WTC11 (cell line): ENCODE measurements at regions not wholly inside any gene's neighbourhood (a gene's known extent, or its start where the extent isn't known, plus 50 kb on each side); places are given as distances from the start of the nearest gene placed in this dataset.

ENCODE experiments used
- ATAC-seq: fragments of 200-7000 bp; cut with Tn5 transposase; 2 replicates; pipeline ENCODE4 v1.10.0; 2021; ENCODE audit warnings: mild to moderate bottlenecking, moderate library complexity
- CTCF ChIA-PET: fragments of 300-600 bp; sonication (Branson Sonifier 250); formaldehyde crosslinking; loops from one replicate; lab custom pipeline; 2021; ENCODE audit warnings: antibody characterized with exemption; lab: Charles Lee
- POLR2A ChIA-PET: fragments of 350-600 bp; sonication (Branson Sonifier 250); formaldehyde crosslinking; loops from one replicate; lab custom pipeline; 2021; ENCODE audit warnings: antibody characterized with exemption; lab: Charles Lee
- DNase-seq: peaks from one replicate; pipeline ENCODE4 v3.0.0; 2021; ENCODE audit warnings: low spot score
- H3K27ac Mint-ChIP-seq: 2 replicates; pipeline ENCODE4 v1.8.0; 2021; ENCODE audit warnings: mixed read lengths
- H3K27me3 Mint-ChIP-seq: 2 replicates; pipeline ENCODE4 v1.8.0; 2021; ENCODE audit warnings: low read depth, mild to moderate bottlenecking, moderate library complexity, mixed read lengths
- H3K36me3 Mint-ChIP-seq: 2 replicates; pipeline ENCODE4 v1.8.0; 2021; ENCODE audit warnings: mixed read lengths
- H3K4me1 Mint-ChIP-seq: 2 replicates; pipeline ENCODE4 v1.8.0; 2022; ENCODE audit warnings: mixed read lengths
- H3K4me3 Mint-ChIP-seq: 2 replicates; pipeline ENCODE4 v1.8.0; 2021; ENCODE audit warnings: mild to moderate bottlenecking, moderate library complexity, mixed read lengths
- H3K9me3 Mint-ChIP-seq: 2 replicates; pipeline ENCODE4 v1.8.0; 2021; ENCODE audit warnings: mixed read lengths
- ATF3 ChIP-seq: sonication (generic); formaldehyde crosslinking; conservative IDR thresholded peaks from 2 replicates; pipeline ENCODE4 v1.8.1; 2022; ENCODE audit warnings: mild to moderate bottlenecking, missing genetic modification reagents
- CREB1 ChIP-seq: sonication (generic); formaldehyde crosslinking; IDR thresholded peaks from 2 replicates; pipeline ENCODE4 v1.8.0; 2023; ENCODE audit warnings: mild to moderate bottlenecking, missing genetic modification reagents
- ESRRA ChIP-seq: sonication (generic); formaldehyde crosslinking; IDR thresholded peaks from 2 replicates; pipeline ENCODE4 v1.8.1; 2022; ENCODE audit warnings: mild to moderate bottlenecking, missing genetic modification reagents, borderline replicate concordance
- FOXP1 ChIP-seq: sonication (generic); formaldehyde crosslinking; IDR thresholded peaks from 2 replicates; pipeline ENCODE4 v1.8.0; 2022; ENCODE audit warnings: missing genetic modification reagents, mild to moderate bottlenecking, moderate library complexity, borderline replicate concordance
- FOXP4 ChIP-seq: sonication (generic); formaldehyde crosslinking; IDR thresholded peaks from 2 replicates; pipeline ENCODE4 v1.8.0; 2022; ENCODE audit warnings: mild to moderate bottlenecking, missing genetic modification reagents
- GRHL2 ChIP-seq: fragments of 250-450 bp; sonication (Bioruptor Pico); IDR thresholded peaks from 2 replicates; pipeline ENCODE4 v1.8.0; 2022; ENCODE audit warnings: mild to moderate bottlenecking, moderate library complexity; ENCODE audit not compliant: insufficient replicate concordance, severe bottlenecking
- JAZF1 ChIP-seq: fragments of 250-450 bp; sonication (Bioruptor Pico); IDR thresholded peaks from 2 replicates; pipeline ENCODE4 v1.9.0; 2021; ENCODE audit warnings: moderate library complexity, mild to moderate bottlenecking, inconsistent platforms
- MXD4 ChIP-seq: fragments of 250-450 bp; sonication (Bioruptor Pico); IDR thresholded peaks from 2 replicates; pipeline ENCODE4 v1.8.0; 2021; ENCODE audit warnings: mild to moderate bottlenecking, moderate library complexity, borderline replicate concordance
- NFE2L1 ChIP-seq: sonication (generic); formaldehyde crosslinking; IDR thresholded peaks from 2 replicates; pipeline ENCODE4 v1.8.1; 2023; ENCODE audit warnings: missing genetic modification reagents
- NR3C1 ChIP-seq: sonication (generic); formaldehyde crosslinking; conservative IDR thresholded peaks from 2 replicates; pipeline ENCODE4 v1.8.1; 2023; ENCODE audit warnings: low read depth, mild to moderate bottlenecking, missing genetic modification reagents
- OVOL2 ChIP-seq: fragments of 250-450 bp; sonication (Bioruptor Pico); IDR thresholded peaks from 2 replicates; pipeline ENCODE4 v1.9.0; 2021; ENCODE audit warnings: mild to moderate bottlenecking, borderline replicate concordance
- RELA ChIP-seq: sonication (generic); formaldehyde crosslinking; IDR thresholded peaks from 2 replicates; pipeline ENCODE4 v1.8.1; 2022; ENCODE audit warnings: missing genetic modification reagents, mild to moderate bottlenecking, borderline replicate concordance
- SMAD3 ChIP-seq: sonication (generic); formaldehyde crosslinking; IDR thresholded peaks from 2 replicates; pipeline ENCODE4 v1.8.0; 2022; ENCODE audit warnings: missing genetic modification reagents, mild to moderate bottlenecking, borderline replicate concordance
- SMAD4 ChIP-seq: sonication (generic); formaldehyde crosslinking; IDR thresholded peaks from 2 replicates; pipeline ENCODE4 v1.8.0; 2022; ENCODE audit warnings: mild to moderate bottlenecking, missing genetic modification reagents
- SOX15 ChIP-seq: fragments of 250-450 bp; sonication (Bioruptor Pico); IDR thresholded peaks from 2 replicates; pipeline ENCODE4 v1.9.0; 2021; ENCODE audit warnings: mild to moderate bottlenecking
- SP1 ChIP-seq: sonication (generic); formaldehyde crosslinking; conservative IDR thresholded peaks from 2 replicates; pipeline ENCODE4 v1.8.1; 2022; ENCODE audit warnings: missing genetic modification reagents
- STAT6 ChIP-seq: sonication (generic); formaldehyde crosslinking; conservative IDR thresholded peaks from 2 replicates; pipeline ENCODE4 v1.8.1; 2023; ENCODE audit warnings: mild to moderate bottlenecking, low read depth, missing genetic modification reagents, moderate library complexity
- TEAD4 ChIP-seq: sonication (generic); formaldehyde crosslinking; IDR thresholded peaks from 2 replicates; pipeline ENCODE4 v1.8.0; 2022; ENCODE audit warnings: mild to moderate bottlenecking, missing genetic modification reagents
- ZNF121 ChIP-seq: sonication (generic); formaldehyde crosslinking; IDR thresholded peaks from 2 replicates; pipeline ENCODE4 v1.8.0; 2023; ENCODE audit warnings: missing genetic modification reagents
- ZNF416 ChIP-seq: fragments of 250-450 bp; sonication (Bioruptor Pico); IDR thresholded peaks from 2 replicates; pipeline ENCODE4 v1.9.0; 2021; ENCODE audit warnings: mild to moderate bottlenecking, inconsistent platforms
- ZNF532 ChIP-seq: fragments of 250-450 bp; sonication (Bioruptor Pico); IDR thresholded peaks from 2 replicates; pipeline ENCODE4 v1.9.0; 2021; ENCODE audit warnings: mild to moderate bottlenecking, borderline replicate concordance
- TF ChIP-seq, protein P1 (sequence below): fragments of 250-450 bp; sonication (Bioruptor Pico); IDR thresholded peaks from 2 replicates; pipeline ENCODE4 v1.9.0; 2021; ENCODE audit warnings: mild to moderate bottlenecking
- TF ChIP-seq, protein P2 (sequence below): sonication (generic); formaldehyde crosslinking; IDR thresholded peaks from 2 replicates; pipeline ENCODE4 v1.8.0; 2023; ENCODE audit warnings: missing genetic modification reagents

DNA sequence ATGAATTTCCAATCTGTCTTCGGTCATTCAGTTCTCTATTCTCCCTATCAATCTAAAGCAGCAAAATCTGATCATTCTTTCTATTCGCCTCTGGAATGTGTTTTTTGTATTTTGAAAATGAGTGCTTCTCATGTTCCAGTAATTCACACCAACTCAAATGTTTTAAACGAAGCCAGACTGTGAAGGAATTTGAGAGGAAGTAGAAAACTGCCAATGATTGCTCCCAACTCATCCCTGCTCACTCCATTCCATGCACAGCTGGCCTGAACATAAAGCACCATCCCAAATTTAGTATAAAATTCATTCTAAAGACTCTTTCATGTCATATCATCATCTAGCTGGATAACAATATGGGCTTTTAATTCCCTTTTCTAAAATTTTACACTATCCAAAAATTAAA is 123.8 kb downstream of the DUSP6 start (continued):
- TF ChIP-seq STAT6 = no peak
- TF ChIP-seq TEAD4 (CRISPR knock-in tag) = no peak
- TF ChIP-seq NR3C1 = no peak
- no peak for TF ChIP-seq SP1
- TF ChIP-seq ATF3 (CRISPR knock-in tag) = no peak
- no peak for TF ChIP-seq NFE2L1
- TF ChIP-seq, protein P1, sequence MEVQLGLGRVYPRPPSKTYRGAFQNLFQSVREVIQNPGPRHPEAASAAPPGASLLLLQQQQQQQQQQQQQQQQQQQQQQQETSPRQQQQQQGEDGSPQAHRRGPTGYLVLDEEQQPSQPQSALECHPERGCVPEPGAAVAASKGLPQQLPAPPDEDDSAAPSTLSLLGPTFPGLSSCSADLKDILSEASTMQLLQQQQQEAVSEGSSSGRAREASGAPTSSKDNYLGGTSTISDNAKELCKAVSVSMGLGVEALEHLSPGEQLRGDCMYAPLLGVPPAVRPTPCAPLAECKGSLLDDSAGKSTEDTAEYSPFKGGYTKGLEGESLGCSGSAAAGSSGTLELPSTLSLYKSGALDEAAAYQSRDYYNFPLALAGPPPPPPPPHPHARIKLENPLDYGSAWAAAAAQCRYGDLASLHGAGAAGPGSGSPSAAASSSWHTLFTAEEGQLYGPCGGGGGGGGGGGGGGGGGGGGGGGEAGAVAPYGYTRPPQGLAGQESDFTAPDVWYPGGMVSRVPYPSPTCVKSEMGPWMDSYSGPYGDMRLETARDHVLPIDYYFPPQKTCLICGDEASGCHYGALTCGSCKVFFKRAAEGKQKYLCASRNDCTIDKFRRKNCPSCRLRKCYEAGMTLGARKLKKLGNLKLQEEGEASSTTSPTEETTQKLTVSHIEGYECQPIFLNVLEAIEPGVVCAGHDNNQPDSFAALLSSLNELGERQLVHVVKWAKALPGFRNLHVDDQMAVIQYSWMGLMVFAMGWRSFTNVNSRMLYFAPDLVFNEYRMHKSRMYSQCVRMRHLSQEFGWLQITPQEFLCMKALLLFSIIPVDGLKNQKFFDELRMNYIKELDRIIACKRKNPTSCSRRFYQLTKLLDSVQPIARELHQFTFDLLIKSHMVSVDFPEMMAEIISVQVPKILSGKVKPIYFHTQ (CRISPR knock-in tag) = no peak
- no peak for TF ChIP-seq GRHL2 (CRISPR knock-in tag)
- TF ChIP-seq OVOL2 (CRISPR knock-in tag) = no peak
- no peak for TF ChIP-seq ZNF121 (CRISPR knock-in tag)
- no peak for TF ChIP-seq ZNF416
- TF ChIP-seq ESRRA (CRISPR knock-in tag) = no peak
- TF ChIP-seq, protein P2, sequence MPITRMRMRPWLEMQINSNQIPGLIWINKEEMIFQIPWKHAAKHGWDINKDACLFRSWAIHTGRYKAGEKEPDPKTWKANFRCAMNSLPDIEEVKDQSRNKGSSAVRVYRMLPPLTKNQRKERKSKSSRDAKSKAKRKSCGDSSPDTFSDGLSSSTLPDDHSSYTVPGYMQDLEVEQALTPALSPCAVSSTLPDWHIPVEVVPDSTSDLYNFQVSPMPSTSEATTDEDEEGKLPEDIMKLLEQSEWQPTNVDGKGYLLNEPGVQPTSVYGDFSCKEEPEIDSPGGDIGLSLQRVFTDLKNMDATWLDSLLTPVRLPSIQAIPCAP (CRISPR knock-in tag) = no peak
- no peak for TF ChIP-seq JAZF1 (CRISPR knock-in tag)

DNA sequence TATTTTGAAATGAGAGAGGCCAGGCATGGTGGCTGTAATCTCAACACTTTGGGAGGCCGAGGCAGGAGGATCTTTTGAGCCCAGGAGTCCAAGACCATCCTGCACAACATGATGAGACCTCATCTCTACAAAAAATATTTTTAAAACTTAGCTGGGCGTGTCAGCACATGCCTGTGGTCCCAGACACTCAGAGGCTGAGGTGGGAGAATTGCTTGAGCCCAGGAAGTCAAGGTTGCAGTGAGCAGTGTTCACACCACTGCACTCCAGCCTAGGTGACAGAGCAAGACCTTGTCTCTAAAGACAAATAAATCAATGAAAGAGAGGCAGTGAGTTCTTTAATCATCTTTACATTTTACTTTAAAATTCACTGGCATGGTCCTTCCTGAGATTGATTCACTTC is 124.5 kb downstream of the DUSP6 start:
- ChIA-PET POLR2A (no interaction called here), CTCF (interaction anchor here (1.0 kb wide), 1 partner anchor 10 kb away, joined by 3 read pairs; no protein-coding TSS in a partner anchor)
- Mint-ChIP-seq H3K4me3 (no peak overlapping the region), H3K27ac (no peak overlapping the region), H3K36me3 (peaks cover 6% of the 10 kb centered on the region; the same call in 1 of the 2 replicates), H3K9me3 (peaks cover 16% of the 10 kb centered on the region), H3K4me1 (peaks cover 52% of the 10 kb centered on the region), H3K27me3 (peaks cover 3% of the 10 kb centered on the region; the same call in 1 of the 2 replicates)
- DNase-seq (no peak), ATAC-seq (no peak)
- TF ChIP-seq SMAD3 (CRISPR knock-in tag) (no peak), JAZF1 (CRISPR knock-in tag) (no peak), NR3C1 (no peak), ZNF416 (no peak), SMAD4 (CRISPR knock-in tag) (no peak), RELA (CRISPR knock-in tag) (no peak), ZNF532 (CRISPR knock-in tag) (no peak), CREB1 (CRISPR knock-in tag) (no peak), FOXP1 (CRISPR knock-in tag) (no peak), ATF3 (CRISPR knock-in tag) (no peak), FOXP4 (no peak), SOX15 (CRISPR knock-in tag) (no peak), MXD4 (CRISPR knock-in tag) (no peak)
